CD4-positive, alpha-beta T cell (primary cell): ENCODE measurements at regions not wholly inside any gene's neighbourhood (a gene's known extent, or its start where the extent isn't known, plus 50 kb on each side); places are given as distances from the start of the nearest gene placed in this dataset.

Experiments
- ATAC-seq: fragments of 200-7000 bp; cut with Tn5 transposase; one replicate; pipeline ENCODE4 v1.10.0; 2022; ENCODE audit warnings: mild to moderate bottlenecking; ENCODE audit not compliant: poor library complexity
- CTCF ChIA-PET: fragments of 350-600 bp; sonication (Branson Sonifier 250); formaldehyde crosslinking; loops from one replicate; lab custom pipeline; 2021; ENCODE audit warnings: antibody characterized with exemption, inconsistent platforms; lab: Charles Lee
- POLR2A ChIA-PET: fragments of 350-600 bp; sonication (Branson Sonifier 250); formaldehyde crosslinking; loops from one replicate; lab custom pipeline; 2021; ENCODE audit warnings: antibody characterized with exemption, inconsistent platforms; lab: Charles Lee
- DNase-seq, 14 experiments: peaks; one replicate each; pipeline ENCODE4 v3.0.0-alpha.2; 2013 to 2020; ENCODE audit warnings: mixed read lengths in 2 of 14
- H3K27ac ChIP-seq, 2 donors: one replicate each; pipeline versions ENCODE4 v1.5.1 to v1.7.0; 2013; ENCODE audit warnings: low read length in 2 of 2, low read depth in 1 of 2, mild to moderate bottlenecking in 1 of 2
- H3K27me3 ChIP-seq, 2 experiments: 1 replicate in 1 of 2; 2 replicates in 1 of 2; pipeline versions ENCODE4 v1.6.1 to v1.7.0; 2013; ENCODE audit warnings: low read length in 2 of 2, control low read depth in 1 of 2, mild to moderate bottlenecking in 1 of 2, moderate library complexity in 1 of 2; ENCODE audit not compliant: insufficient read depth in 2 of 2, control insufficient read depth in 1 of 2
- H3K36me3 ChIP-seq: one replicate; pipeline ENCODE4 v1.6.1; 2013; ENCODE audit warnings: low read length, control low read depth; ENCODE audit not compliant: insufficient read depth
- H3K4me1 ChIP-seq: one replicate; pipeline ENCODE4 v1.6.1; 2013; ENCODE audit warnings: low read length, control low read depth; ENCODE audit not compliant: insufficient read depth
- H3K4me3 ChIP-seq: one replicate; pipeline ENCODE4 v1.5.1; 2013; ENCODE audit warnings: mild to moderate bottlenecking, low read length, moderate library complexity
- H3K9me3 ChIP-seq, 2 experiments: 1 replicate in 1 of 2; 2 replicates in 1 of 2; pipeline versions ENCODE4 v1.6.1 to v1.7.0; 2013; ENCODE audit warnings: low read length in 2 of 2, mild to moderate bottlenecking in 2 of 2, control low read depth in 1 of 2, moderate library complexity in 1 of 2; ENCODE audit not compliant: control insufficient read depth in 1 of 2, insufficient read depth in 1 of 2
- H3K27ac Mint-ChIP-seq: one replicate; pipeline ENCODE4 v1.8.0; 2020; ENCODE audit warnings: mixed read lengths
- H3K27me3 Mint-ChIP-seq: one replicate; pipeline ENCODE4 v1.8.0; 2021; ENCODE audit warnings: mixed read lengths
- H3K36me3 Mint-ChIP-seq: one replicate; pipeline ENCODE4 v1.8.0; 2021; ENCODE audit warnings: low read depth, mixed read lengths
- H3K4me1 Mint-ChIP-seq: one replicate; pipeline ENCODE4 v1.8.0; 2021; ENCODE audit warnings: low read depth, mixed read lengths
- H3K4me3 Mint-ChIP-seq: one replicate; pipeline ENCODE4 v1.8.0; 2020; ENCODE audit warnings: mild to moderate bottlenecking, mixed read lengths
- H3K9me3 Mint-ChIP-seq: one replicate; pipeline ENCODE4 v1.8.0; 2020; ENCODE audit warnings: mixed read lengths
- intact Hi-C, 2 experiments: fragments of 100-400 bp; cut with DNase I in 1 of 2; cut with micrococcal nuclease in 1 of 2; formaldehyde crosslinking; loops; one replicate each; pipeline versions ENCODE4 v1.15.1 to v1.9.0; 2023 to 2025; cut with DNase I, micrococcal nuclease
- TF ChIP-seq, protein P1 (sequence below): fragments of 200-600 bp; IDR thresholded peaks from one replicate; pipeline ENCODE4 v1.8.0; 2022; ENCODE audit warnings: antibody characterized with exemption, mild to moderate bottlenecking

DNA sequence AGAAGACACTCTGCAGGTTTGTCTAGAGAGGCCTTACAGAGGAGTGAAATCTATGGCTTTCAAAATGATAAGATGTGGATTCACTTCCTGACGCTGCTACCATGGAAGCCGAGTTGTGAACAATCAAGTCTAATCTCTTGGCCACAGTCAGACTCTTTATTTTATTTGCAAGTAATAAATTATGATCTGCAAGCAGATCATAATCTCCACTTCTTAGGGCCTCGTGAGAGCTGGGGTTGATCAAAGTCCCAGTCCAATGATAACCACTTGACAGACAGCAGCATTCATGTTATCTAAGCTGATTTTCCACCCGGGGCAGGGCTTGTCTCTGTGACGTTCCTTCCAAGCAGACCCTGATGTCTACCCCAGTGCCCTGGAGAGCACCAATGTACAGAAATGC, 776.4 kb upstream of the AUTS2 start:
- H3K4me1 ChIP-seq, result no peaks in the 10 kb centered on the region
- no peaks in the 10 kb centered on the region for H3K27me3 Mint-ChIP-seq
- no peaks in the 10 kb centered on the region for H3K36me3 Mint-ChIP-seq
- H3K27ac Mint-ChIP-seq, result no peak overlapping the region
- ATAC-seq, result no peak
- ChIA-PET CTCF (no interaction called here), POLR2A (no interaction called here)
- TF ChIP-seq, protein P1, sequence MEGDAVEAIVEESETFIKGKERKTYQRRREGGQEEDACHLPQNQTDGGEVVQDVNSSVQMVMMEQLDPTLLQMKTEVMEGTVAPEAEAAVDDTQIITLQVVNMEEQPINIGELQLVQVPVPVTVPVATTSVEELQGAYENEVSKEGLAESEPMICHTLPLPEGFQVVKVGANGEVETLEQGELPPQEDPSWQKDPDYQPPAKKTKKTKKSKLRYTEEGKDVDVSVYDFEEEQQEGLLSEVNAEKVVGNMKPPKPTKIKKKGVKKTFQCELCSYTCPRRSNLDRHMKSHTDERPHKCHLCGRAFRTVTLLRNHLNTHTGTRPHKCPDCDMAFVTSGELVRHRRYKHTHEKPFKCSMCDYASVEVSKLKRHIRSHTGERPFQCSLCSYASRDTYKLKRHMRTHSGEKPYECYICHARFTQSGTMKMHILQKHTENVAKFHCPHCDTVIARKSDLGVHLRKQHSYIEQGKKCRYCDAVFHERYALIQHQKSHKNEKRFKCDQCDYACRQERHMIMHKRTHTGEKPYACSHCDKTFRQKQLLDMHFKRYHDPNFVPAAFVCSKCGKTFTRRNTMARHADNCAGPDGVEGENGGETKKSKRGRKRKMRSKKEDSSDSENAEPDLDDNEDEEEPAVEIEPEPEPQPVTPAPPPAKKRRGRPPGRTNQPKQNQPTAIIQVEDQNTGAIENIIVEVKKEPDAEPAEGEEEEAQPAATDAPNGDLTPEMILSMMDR, result no peak
- no peaks in the 10 kb centered on the region for H3K36me3 ChIP-seq
- H3K4me1 Mint-ChIP-seq, result no peaks in the 10 kb centered on the region
- H3K4me3 ChIP-seq, result no peak overlapping the region
- peaks cover 20% of the 10 kb centered on the region for H3K9me3 Mint-ChIP-seq
- intact Hi-C loops, result no loop called here
- no peak overlapping the region for H3K4me3 Mint-ChIP-seq
- no peak overlapping the region for H3K27ac ChIP-seq
- no peaks in the 10 kb centered on the region for H3K27me3 ChIP-seq
- DNase-seq, result no peak
- peaks cover 4 to 7% of the 10 kb centered on the region in 2 experiments for H3K9me3 ChIP-seq

DNA sequence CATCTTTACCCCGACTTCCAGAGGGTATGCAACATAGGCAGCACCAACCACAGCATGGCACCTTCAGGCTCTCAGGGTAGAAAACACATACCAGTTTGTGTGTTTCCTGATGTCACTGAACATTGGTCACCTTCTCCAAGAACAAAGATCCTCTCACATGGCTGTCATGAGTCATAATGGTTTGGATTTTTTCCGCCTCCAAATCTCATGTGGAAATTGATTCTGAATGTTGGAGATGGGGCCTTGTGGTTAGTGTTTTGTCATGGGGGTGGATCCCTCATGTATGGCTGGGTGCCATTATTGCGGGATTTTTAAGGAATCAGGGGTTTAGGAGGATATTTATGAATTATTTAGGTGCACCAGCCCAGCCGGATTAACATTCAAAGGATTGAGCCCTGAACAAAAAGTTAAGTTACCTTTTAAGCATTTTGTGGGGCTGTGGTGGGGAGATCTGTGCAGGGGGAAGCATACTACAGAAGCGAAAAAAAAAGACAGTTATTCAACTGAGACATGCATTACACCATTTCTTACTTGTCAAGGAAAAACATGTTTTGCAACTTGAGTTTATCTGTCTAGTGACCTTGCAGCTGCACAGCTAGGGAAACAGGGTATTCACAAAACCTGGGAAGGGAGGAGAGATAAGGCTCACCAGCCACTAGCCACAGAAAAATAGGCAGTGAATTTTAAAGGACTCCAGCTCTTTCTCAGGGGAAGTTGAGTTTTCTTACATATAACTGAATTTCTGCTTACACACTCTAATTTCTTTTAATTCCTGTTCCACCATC, 774.1 kb upstream of the AUTS2 start:
- ChIA-PET POLR2A (no interaction called here), CTCF (no interaction called here)
- Mint-ChIP-seq H3K4me3 (no peak overlapping the region), H3K4me1 (no peaks in the 10 kb centered on the region), H3K9me3 (peaks cover 20% of the 10 kb centered on the region), H3K27ac (no peak overlapping the region), H3K36me3 (no peaks in the 10 kb centered on the region), H3K27me3 (no peaks in the 10 kb centered on the region)
- Histone ChIP-seq H3K4me3 (no peak overlapping the region), H3K36me3 (no peaks in the 10 kb centered on the region), H3K9me3 (peaks cover 7 to 9% of the 10 kb centered on the region in 2 experiments), H3K4me1 (no peaks in the 10 kb centered on the region), H3K27ac (no peak overlapping the region), H3K27me3 (no peaks in the 10 kb centered on the region)
- ATAC-seq (no peak), DNase-seq (no peak)
- TF ChIP-seq, protein P1, result no peak
- intact Hi-C loops, result no loop called here

DNA sequence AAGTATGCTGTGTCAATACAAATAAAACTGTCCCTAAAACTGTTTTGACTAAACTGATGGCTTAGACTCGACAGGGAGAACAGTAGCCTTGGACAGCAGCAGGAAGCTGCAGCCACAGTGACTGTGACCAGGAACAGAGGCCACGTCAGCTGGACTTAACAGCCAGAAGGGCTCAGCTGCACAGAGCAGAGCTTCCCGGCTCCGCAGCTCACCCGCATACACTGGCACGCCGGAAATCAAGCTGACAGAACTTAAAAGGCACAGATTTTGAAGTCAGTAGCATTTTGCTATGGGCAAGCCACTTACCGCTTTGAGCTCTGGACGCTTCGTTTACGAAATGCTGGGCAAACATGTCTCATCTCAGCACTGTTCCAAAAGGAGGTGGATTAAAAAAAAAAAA, 769.7 kb upstream of the AUTS2 start:
- Histone ChIP-seq H3K9me3 (peaks cover 5 to 9% of the 10 kb centered on the region in 2 experiments), H3K4me1 (no peaks in the 10 kb centered on the region), H3K27ac (no peak overlapping the region), H3K4me3 (no peak overlapping the region), H3K36me3 (no peaks in the 10 kb centered on the region), H3K27me3 (no peaks in the 10 kb centered on the region)
- POLR2A ChIA-PET, result no interaction called here
- TF ChIP-seq, protein P1, result no peak
- ATAC-seq (no peak), DNase-seq (no peak)
- H3K9me3 Mint-ChIP-seq, result peaks cover 23% of the 10 kb centered on the region
- H3K36me3 Mint-ChIP-seq, result no peaks in the 10 kb centered on the region
- no peak overlapping the region for H3K4me3 Mint-ChIP-seq
- H3K4me1 Mint-ChIP-seq, result no peaks in the 10 kb centered on the region
- no peaks in the 10 kb centered on the region for H3K27me3 Mint-ChIP-seq
- intact Hi-C loops, result no loop called here
- no peak overlapping the region for H3K27ac Mint-ChIP-seq
- CTCF ChIA-PET, result no interaction called here
